ENCODE measurements at regions not wholly inside any gene's neighbourhood (a gene's known extent, or its start where the extent isn't known, plus 50 kb on each side); places are given as distances from the start of the nearest gene placed in this dataset.

- TF ChIP-seq ZFP30 (CRISPR knock-in tag; IDR thresholded peaks at IDR 0.05) = no peak
- TF ChIP-seq ZNF70 (CRISPR knock-in tag; IDR thresholded peaks at IDR 0.05) = no peak
- TF ChIP-seq SNAI2 (CRISPR knock-in tag; IDR thresholded peaks at IDR 0.05) = no peak
- no peak for TF ChIP-seq ZNF8 (CRISPR knock-in tag; IDR thresholded peaks at IDR 0.05)
- no peak for TF ChIP-seq ARNTL (CRISPR knock-in tag; IDR thresholded peaks at IDR 0.05; ENCODE audit: borderline replicate concordance, low read depth)
- peak; percentile 69; the same call in 2 of the 3 replicates for ATAC-seq
Observed at GRCh38 chr10:122780391-122780790, 65.3 kb downstream of the CUZD1 start.

DNA sequence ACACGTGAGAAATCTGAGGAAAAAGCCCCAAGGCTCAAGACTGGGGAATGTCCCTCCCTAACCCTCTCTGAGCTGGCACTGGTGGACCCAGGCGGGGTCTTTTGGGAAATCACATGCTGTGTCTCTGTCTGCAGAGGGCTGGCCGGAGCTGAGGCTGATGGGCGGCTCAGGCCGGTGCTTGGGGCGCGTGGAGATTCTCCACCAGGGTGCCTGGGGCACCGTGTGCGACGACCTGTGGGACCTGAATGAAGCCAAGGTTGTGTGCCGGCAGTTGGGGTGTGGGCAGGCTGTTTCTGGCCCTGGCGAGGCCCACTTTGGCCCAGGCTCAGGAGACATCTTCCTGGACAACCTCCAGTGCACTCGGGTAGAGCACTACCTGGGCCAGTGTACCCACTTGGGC, 65.7 kb downstream of the CUZD1 start:
- peak; percentile 19; the same call in 1 of the 3 replicates for ATAC-seq
- TF ChIP-seq, protein P1, sequence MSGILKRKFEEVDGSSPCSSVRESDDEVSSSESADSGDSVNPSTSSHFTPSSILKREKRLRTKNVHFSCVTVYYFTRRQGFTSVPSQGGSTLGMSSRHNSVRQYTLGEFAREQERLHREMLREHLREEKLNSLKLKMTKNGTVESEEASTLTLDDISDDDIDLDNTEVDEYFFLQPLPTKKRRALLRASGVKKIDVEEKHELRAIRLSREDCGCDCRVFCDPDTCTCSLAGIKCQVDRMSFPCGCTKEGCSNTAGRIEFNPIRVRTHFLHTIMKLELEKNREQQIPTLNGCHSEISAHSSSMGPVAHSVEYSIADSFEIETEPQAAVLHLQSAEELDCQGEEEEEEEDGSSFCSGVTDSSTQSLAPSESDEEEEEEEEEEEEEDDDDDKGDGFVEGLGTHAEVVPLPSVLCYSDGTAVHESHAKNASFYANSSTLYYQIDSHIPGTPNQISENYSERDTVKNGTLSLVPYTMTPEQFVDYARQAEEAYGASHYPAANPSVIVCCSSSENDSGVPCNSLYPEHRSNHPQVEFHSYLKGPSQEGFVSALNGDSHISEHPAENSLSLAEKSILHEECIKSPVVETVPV (CRISPR knock-in tag; IDR thresholded peaks at IDR 0.05) = no peak
- TF ChIP-seq TSHZ2 (CRISPR knock-in tag; IDR thresholded peaks at IDR 0.05) = no peak
- TF ChIP-seq, protein P2, sequence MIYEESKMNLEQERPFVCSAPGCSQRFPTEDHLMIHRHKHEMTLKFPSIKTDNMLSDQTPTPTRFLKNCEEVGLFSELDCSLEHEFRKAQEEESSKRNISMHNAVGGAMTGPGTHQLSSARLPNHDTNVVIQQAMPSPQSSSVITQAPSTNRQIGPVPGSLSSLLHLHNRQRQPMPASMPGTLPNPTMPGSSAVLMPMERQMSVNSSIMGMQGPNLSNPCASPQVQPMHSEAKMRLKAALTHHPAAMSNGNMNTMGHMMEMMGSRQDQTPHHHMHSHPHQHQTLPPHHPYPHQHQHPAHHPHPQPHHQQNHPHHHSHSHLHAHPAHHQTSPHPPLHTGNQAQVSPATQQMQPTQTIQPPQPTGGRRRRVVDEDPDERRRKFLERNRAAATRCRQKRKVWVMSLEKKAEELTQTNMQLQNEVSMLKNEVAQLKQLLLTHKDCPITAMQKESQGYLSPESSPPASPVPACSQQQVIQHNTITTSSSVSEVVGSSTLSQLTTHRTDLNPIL (CRISPR knock-in tag; IDR thresholded peaks at IDR 0.05; ENCODE audit: low read depth) = no peak
- no peak for TF ChIP-seq ESRRG (CRISPR knock-in tag; IDR thresholded peaks at IDR 0.05)
- TF ChIP-seq PATZ1 (CRISPR knock-in tag; IDR thresholded peaks at IDR 0.05; ENCODE audit: borderline replicate concordance) = no peak
- TF ChIP-seq ISL1 (CRISPR knock-in tag; IDR thresholded peaks at IDR 0.05) = no peak

GRCh38 chr10:122777515-122778059, 68.1 kb downstream of the CUZD1 start:
- TF ChIP-seq TSHZ2 (CRISPR knock-in tag; IDR thresholded peaks at IDR 0.05) (no peak), ZNF70 (CRISPR knock-in tag; IDR thresholded peaks at IDR 0.05) (no peak), ZFP30 (CRISPR knock-in tag; IDR thresholded peaks at IDR 0.05) (no peak), ARNTL (CRISPR knock-in tag; IDR thresholded peaks at IDR 0.05; ENCODE audit: borderline replicate concordance, low read depth) (no peak), BACH2 (CRISPR knock-in tag; IDR thresholded peaks at IDR 0.05; ENCODE audit: borderline replicate concordance) (no peak), TOX (CRISPR knock-in tag; IDR thresholded peaks at IDR 0.05; ENCODE audit: borderline replicate concordance) (no peak), ZFP3 (CRISPR knock-in tag; IDR thresholded peaks at IDR 0.05) (no peak), GLIS3 (CRISPR knock-in tag; IDR thresholded peaks at IDR 0.05) (no peak), POU6F1 (CRISPR knock-in tag; IDR thresholded peaks at IDR 0.05; ENCODE audit: borderline replicate concordance, low read depth) (no peak)
- TF ChIP-seq, protein P1 (CRISPR knock-in tag; IDR thresholded peaks at IDR 0.05) = no peak
- no peak for ATAC-seq

Data from SK-N-SH treated with all-trans-retinoic acid at 6 μM for 48 hours (cell line).